MV-4-11 (cell line): ENCODE measurements at regions not wholly inside any gene's neighbourhood (a gene's known extent, or its start where the extent isn't known, plus 50 kb on each side); places are given as distances from the start of the nearest gene placed in this dataset.

Experiments
- DNase-seq: peaks from one replicate; lab custom pipeline; 2025; lab: John Stamatoyannopoulos, UW

- no peak for DNase-seq
These were observed 971.3 kb upstream of the TMEM132C start for GRCh38 chr12:127295630-127296029.

GRCh38 chr12:127296591-127296990 lies 970.4 kb upstream of the TMEM132C start:
- no peak for DNase-seq

GRCh38 chr12:127297327-127297726 lies 969.6 kb upstream of the TMEM132C start:
- DNase-seq, result no peak

DNA sequence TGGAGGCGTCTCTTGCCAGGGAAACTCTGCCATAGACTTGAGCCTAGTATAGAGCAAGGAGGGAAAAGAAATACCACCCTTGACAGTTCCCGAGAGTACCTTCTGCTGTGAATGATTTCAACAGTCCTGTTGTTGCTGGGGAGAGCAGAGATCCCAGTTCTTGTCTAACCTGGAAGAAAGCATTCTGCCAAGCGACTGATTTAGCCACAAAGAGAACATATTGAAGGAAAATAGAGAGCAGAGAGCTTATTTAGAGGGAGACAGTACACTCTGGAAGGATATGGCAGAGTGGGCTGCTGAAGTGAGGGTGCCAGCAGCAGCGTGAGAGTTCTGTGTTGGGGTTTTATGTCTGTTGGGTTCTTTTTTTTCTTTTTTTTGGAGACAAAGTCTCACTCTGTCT lies 966.9 kb upstream of the TMEM132C start:
- no peak for DNase-seq

DNA sequence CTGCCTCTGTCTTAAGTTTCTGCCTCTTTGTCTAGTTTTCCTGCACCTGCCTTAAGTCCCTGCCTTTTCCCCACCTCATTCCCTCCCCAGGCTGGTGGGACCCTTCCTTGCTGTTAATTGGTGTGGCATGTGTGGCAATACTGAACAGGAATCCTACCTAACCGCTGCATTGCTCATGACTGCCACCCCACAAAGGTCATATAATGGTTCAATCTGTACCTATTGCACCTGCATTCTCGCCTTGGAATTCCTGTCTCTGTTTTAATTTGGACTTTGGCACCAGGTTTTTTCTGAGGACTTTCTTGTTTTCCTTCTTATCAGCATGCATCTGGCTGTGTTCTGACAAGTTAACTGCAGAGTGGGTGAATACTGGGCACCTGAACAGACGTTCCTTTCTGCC lies 966.2 kb upstream of the TMEM132C start:
- no peak for DNase-seq

GRCh38 chr12:127301876-127302275 lies 965.1 kb upstream of the TMEM132C start:
- no peak for DNase-seq

DNA sequence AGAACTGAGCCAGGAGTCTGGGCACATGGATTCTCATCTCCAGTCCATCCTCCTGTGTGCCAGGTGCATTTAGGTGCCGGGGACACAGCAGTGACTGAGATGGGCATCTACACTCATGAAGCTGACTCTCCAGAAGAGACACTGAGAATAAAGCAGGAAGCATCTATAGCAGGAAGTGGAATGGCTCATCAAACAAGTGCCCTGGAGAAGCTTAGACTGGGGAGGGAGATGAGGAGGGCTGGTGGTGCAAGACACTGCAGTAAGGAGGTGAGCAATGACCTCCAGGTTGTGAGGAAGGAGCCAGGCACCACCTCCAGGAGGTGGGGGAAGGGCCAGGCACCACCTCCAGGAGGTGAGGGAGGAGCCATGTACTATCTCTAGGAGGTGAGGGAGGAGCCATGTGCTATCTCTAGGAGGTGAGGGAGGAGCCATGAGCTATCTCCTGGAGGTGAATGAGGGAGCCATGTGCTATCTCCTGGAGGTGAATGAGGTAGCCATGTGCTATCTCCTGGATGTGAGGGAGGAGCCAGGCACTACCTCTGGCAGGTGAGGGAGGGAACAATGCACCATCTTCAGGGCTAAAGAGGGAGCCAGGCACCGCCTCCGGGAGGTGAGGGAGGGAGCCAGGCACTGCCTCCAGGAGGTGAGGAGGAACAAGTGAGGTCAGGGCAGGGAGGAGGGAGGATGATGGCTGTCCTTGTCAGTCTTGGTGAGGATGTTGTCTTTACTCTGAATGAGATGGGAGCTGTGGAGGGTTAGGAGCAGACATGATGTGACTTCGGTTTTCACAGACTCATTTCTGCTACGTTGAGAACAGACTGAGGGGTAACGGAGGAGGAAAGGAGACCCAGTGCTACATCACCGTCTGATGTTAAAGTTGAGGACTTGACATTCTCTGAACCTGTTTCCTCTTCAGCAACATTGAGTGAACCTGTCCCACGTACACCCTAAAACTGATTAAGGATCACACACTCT lies 961.9 kb upstream of the TMEM132C start:
- DNase-seq, result no peak

DNA sequence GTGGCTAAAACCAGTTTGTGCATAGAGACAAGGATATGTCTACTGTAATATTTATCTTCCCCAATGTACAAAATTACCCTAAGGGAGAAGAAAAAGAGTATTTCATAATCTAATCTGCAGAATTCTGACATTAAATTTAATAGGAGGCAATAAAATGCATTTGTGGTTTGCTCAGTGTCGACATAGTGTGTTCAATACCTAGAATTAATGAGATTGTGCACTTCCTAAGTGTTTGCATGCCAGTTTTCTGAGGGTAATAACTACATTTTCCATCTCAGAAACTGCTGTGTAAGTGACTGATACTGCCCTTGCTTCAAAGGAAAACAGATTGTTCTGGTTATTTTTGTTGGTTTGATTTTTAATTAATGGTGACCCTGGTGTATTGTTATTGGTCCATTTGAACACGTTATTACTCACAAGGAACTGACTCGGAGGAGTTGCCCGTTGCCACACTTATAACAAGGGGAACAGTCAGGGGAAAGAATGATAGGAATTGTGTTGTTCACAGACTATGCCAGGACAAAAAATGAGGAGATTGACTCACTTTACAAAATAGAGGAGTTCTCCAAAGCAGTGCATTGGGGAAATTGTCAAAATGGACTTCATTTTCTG lies 960.3 kb upstream of the TMEM132C start:
- no peak for DNase-seq

GRCh38 chr12:127307528-127307927 lies 959.4 kb upstream of the TMEM132C start:
- no peak for DNase-seq

GRCh38 chr12:127308148-127308547 lies 958.8 kb upstream of the TMEM132C start:
- DNase-seq, result no peak

- no peak for DNase-seq
These were observed 956.4 kb upstream of the TMEM132C start for GRCh38 chr12:127310548-127310947.

GRCh38 chr12:127311720-127312364 lies 955.1 kb upstream of the TMEM132C start:
- DNase-seq, result no peak

- no peak for DNase-seq
These were observed 942.3 kb upstream of the TMEM132C start for GRCh38 chr12:127324681-127325080.

DNA sequence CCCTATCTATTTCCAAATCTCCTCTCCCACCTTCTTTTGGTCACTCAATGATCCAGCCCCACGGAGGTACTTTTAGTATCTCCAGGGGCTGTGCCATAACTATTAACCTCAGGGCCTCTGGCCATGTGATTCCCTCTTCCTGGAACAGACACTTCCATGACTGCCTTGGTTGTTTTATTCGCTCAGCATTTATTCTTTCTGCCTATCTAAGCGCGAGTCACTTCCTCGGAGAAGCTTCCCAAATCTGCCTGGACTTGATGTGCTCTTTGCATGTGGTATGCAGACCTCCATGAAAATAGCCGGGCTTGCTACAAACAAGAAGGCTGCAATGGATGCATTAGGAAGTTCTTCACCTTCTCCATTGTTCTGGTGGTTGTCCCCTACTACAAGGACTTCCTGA lies 939.0 kb upstream of the TMEM132C start:
- DNase-seq, result no peak

- no peak for DNase-seq
These were observed 938.1 kb upstream of the TMEM132C start for GRCh38 chr12:127328867-127329266.

DNA sequence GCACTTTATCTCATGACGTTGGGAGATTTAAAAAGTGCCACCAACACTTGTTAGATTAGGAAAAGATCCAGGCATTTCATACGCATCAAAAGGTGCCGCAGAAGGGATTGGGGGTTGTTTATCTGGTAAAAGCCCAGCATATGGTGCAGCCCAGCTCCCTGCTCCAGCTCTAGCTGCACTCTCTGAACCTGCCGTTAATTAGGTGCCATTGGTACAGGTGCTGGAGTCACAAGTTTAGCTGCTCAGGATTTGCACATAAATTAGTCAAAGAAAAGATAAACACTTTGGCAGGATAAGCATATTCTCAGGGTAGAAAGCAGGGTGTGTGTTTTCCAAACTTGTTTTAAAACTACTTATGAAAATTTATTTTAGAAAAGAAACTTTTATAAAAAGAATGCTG lies 932.6 kb upstream of the TMEM132C start:
- no peak for DNase-seq

- DNase-seq, result no peak
These were observed 931.9 kb upstream of the TMEM132C start for GRCh38 chr12:127334912-127335644.

GRCh38 chr12:127336416-127336815 lies 930.6 kb upstream of the TMEM132C start:
- no peak for DNase-seq

DNA sequence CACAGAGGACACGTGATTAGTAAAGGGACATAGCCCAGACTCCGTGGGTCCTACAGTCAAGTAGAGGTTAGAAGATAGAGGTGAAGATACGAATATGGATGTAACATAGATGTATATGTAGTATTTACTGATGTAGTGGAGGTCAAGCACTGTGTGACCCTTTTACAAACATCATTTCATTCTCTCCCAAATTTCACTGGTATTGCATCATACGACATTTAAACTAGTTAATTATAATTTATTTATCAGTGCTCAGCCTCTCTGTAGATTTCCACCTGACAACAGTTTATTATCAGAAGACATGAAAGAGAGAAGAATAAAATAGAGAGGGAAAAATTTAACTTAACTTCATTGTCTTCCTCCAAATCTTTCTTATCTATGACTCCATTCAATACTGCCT lies 927.9 kb upstream of the TMEM132C start:
- no peak for DNase-seq

DNA sequence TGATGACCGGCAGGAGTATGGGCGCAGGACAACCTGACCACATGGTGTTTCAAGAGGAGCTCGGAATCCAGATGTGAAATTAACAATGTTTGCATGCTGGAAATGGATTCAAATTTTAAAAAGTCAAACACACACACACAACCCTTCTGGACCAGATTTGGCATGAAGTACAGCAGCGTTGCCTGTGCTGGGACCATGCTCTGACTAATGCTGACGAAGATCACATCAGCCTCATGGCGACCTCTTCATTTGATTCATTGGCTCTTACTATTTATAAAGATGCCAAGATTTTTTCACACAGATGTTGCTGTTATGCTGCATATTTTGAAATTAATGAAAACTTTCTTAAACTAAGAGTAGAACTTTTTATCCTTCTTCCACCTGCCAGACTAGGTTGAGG lies 926.6 kb upstream of the TMEM132C start:
- DNase-seq, result no peak

DNA sequence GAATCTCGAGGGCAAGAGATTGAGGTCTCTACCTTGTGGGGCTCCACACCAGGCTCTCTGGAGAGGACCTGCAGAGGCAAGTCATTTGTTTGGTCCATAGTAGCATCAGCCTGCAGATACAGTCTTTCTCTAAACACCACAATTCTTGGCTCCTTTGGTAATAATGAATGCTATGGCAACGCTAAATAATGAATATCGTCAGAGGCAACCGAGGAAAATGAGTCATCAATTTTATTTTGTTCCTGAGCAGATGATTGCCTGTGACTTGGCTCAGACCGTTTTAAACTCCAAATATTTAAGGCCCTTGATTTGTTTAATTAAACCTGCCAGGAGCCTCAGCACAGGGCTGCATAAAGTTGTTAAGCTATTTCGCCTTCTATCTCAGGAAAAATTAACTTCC lies 924.1 kb upstream of the TMEM132C start:
- DNase-seq, result no peak

DNA sequence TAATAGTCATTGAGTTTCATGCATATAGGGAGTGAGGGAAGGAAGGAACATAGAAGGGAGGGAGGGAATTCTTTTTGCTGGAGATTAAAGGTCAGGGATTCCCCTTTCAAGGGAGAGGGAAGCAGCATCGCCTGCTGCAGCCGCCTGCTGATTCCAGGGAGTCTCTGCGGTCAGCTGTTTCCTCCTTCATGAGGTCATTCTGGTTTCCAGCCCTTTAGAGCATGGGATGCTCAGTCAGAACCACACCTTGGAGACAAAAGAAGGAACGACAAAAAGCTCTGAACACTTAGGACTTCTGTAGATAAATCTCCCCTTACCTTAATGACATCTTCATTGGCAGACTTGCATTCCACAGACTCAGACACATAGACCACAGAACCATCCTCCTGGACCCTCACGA lies 923.0 kb upstream of the TMEM132C start:
- DNase-seq, result no peak
